B cell (primary cell): ENCODE measurements at regions not wholly inside any gene's neighbourhood (a gene's known extent, or its start where the extent isn't known, plus 50 kb on each side); places are given as distances from the start of the nearest gene placed in this dataset.

ENCODE experiments used
- ATAC-seq: fragments of 200-7000 bp; cut with Tn5 transposase; one replicate; pipeline ENCODE4 v1.10.0; 2021; ENCODE audit warnings: low read depth, mild to moderate bottlenecking, moderate number of reproducible peaks, moderate library complexity
- CTCF ChIA-PET: fragments of 350-600 bp; sonication (Branson Sonifier 250); formaldehyde crosslinking; loops from one replicate; lab custom pipeline; 2021; ENCODE audit warnings: antibody characterized with exemption, inconsistent platforms; lab: Charles Lee
- POLR2A ChIA-PET: fragments of 350-600 bp; sonication (Branson Sonifier 250); formaldehyde crosslinking; loops from one replicate; lab custom pipeline; 2021; ENCODE audit warnings: antibody characterized with exemption; lab: Charles Lee
- DNase-seq: peaks from one replicate; pipeline ENCODE4 v3.0.0; 2013
- H2AFZ ChIP-seq: 2 replicates; pipeline ENCODE4 v1.6.1; 2012; ENCODE audit warnings: mild to moderate bottlenecking, low read depth, low read length; ENCODE audit not compliant: insufficient read depth, poor library complexity, severe bottlenecking
- H3K27ac ChIP-seq, 2 donors: 1 replicate in 1 of 2; 2 replicates in 1 of 2; pipeline ENCODE4 v1.5.1; 2012 to 2013; ENCODE audit warnings: low read length in 2 of 2, mild to moderate bottlenecking in 2 of 2, moderate library complexity in 1 of 2
- H3K27me3 ChIP-seq, 4 experiments: fragments of 200-600 bp in 1 of 4; sonication (generic) in 1 of 4; replicated peaks in 1 of 4; 1 replicate in 2 of 4; 2 replicates in 2 of 4; pipeline versions ENCODE4 v1.6.1 to v1.7.0; 2013 to 2016; ENCODE audit warnings: low read length in 3 of 4, mild to moderate bottlenecking in 2 of 4, mixed read lengths in 1 of 4, moderate library complexity in 1 of 4; ENCODE audit not compliant: insufficient read depth in 4 of 4, control insufficient read depth in 3 of 4; ENCODE audit errors: control extremely low read depth in 1 of 4
- H3K36me3 ChIP-seq, 2 experiments: replicated peaks in 1 of 2; 1 replicate in 1 of 2; 2 replicates in 1 of 2; pipeline versions ENCODE4 v1.6.1 to v1.7.1; 2013; ENCODE audit warnings: low read length in 1 of 2; ENCODE audit not compliant: insufficient read depth in 2 of 2, control insufficient read depth in 1 of 2; ENCODE audit errors: control extremely low read depth in 1 of 2, extremely low read depth in 1 of 2
- H3K4me1 ChIP-seq, 2 donors: fragments of 200-600 bp in 1 of 2; sonication (generic) in 1 of 2; 1 replicate in 1 of 2; 2 replicates in 1 of 2; pipeline versions ENCODE4 v1.5.1 to v1.6.1; 2013 to 2017; ENCODE audit warnings: low read length in 2 of 2; ENCODE audit not compliant: control insufficient read depth in 2 of 2, insufficient read depth in 2 of 2
- H3K4me2 ChIP-seq: replicated peaks from 2 replicates; pipeline ENCODE3; 2012; ENCODE audit warnings: mild to moderate bottlenecking, low read depth, low read length; ENCODE audit not compliant: poor library complexity, severe bottlenecking
- H3K4me3 ChIP-seq, 5 experiments: fragments of 200-600 bp in 1 of 5; sonication (generic) in 1 of 5; 1 replicate in 3 of 5; 2 replicates in 2 of 5; pipeline versions ENCODE4 v1.5.1 to v1.7.0; 2011 to 2016; ENCODE audit warnings: low read length in 4 of 5, mild to moderate bottlenecking in 4 of 5, low read depth in 2 of 5, control low read depth in 1 of 5, moderate library complexity in 1 of 5; ENCODE audit not compliant: insufficient read depth in 1 of 5; ENCODE audit errors: control extremely low read depth in 1 of 5, extremely low read depth in 1 of 5
- H3K79me2 ChIP-seq: fragments of 200-600 bp; sonication (generic); one replicate; pipeline ENCODE4 v1.6.0; 2016; ENCODE audit warnings: low read length; ENCODE audit not compliant: control insufficient read depth, insufficient read depth
- H3K9ac ChIP-seq: fragments of 200-600 bp; sonication (generic); 2 replicates; pipeline ENCODE4 v1.6.1; 2017; ENCODE audit warnings: mild to moderate bottlenecking, low read length, moderate library complexity
- H3K9me3 ChIP-seq, 3 donors: one replicate each; pipeline versions ENCODE4 v1.6.1 to v1.7.1; 2013; ENCODE audit warnings: low read length in 2 of 3; ENCODE audit not compliant: control insufficient read depth in 2 of 3, insufficient read depth in 1 of 3; ENCODE audit errors: control extremely low read depth in 1 of 3
- H4K20me1 ChIP-seq: 2 replicates; pipeline ENCODE4 v1.6.0; 2012; ENCODE audit warnings: mild to moderate bottlenecking, low read length; ENCODE audit not compliant: insufficient read depth, control insufficient read depth, poor library complexity, severe bottlenecking
- H3K27ac Mint-ChIP-seq: one replicate; pipeline ENCODE4 v1.8.0; 2021; ENCODE audit warnings: mixed read lengths
- H3K27me3 Mint-ChIP-seq: one replicate; pipeline ENCODE4 v1.8.0; 2021; ENCODE audit warnings: mixed read lengths
- H3K4me1 Mint-ChIP-seq: one replicate; pipeline ENCODE4 v1.8.0; 2021; ENCODE audit warnings: mixed read lengths
- H3K4me3 Mint-ChIP-seq: one replicate; pipeline ENCODE4 v1.8.0; 2021; ENCODE audit warnings: mixed read lengths
- H3K9me3 Mint-ChIP-seq: one replicate; pipeline ENCODE4 v1.8.0; 2022; ENCODE audit warnings: mixed read lengths; ENCODE audit not compliant: insufficient read depth
- EZH2 ChIP-seq: IDR thresholded peaks from 2 replicates; pipeline ENCODE4 v1.6.1; 2012; ENCODE audit warnings: borderline replicate concordance, low read depth, mild to moderate bottlenecking, moderate library complexity, low read length; ENCODE audit not compliant: insufficient read depth, poor library complexity, severe bottlenecking
- WGBS: methylation state at CpG from one replicate; pipeline ENCODE4 v1.1.5; 2013; ENCODE audit warnings: missing lambda C conversion rate; ENCODE audit not compliant: insufficient coverage; 5-methylcytosine and 5-hydroxymethylcytosine counted together
- intact Hi-C: fragments of 100-400 bp; cut with micrococcal nuclease; formaldehyde crosslinking; loops from one replicate; pipeline ENCODE4 v1.10.0; 2022
- TF ChIP-seq, protein P1 (sequence below): fragments of 200-600 bp; IDR thresholded peaks from one replicate; pipeline ENCODE4 v1.8.0; 2022; ENCODE audit warnings: antibody characterized with exemption, mild to moderate bottlenecking

DNA sequence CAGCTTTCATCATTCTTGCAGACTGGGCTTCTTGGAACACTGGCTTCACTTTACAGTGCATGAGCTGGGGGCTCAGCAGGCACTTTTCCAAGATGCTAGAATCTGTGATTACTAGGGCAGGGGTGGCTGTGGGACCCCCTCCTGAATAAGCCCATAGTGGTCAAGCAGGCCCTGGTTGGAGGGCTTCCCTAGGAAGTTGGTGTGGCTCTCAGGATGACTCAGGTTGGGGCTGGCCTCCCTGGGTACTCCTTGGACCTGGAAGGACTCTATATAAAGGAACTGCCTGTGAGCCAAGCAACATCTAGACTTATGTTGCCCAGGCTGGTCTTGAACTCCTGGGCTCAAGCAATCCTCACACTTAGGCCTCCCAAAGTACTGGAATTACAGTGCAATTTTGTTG, 88.3 kb upstream of the HELT start:
- H3K4me1 Mint-ChIP-seq, result no peaks in the 10 kb centered on the region
- CTCF ChIA-PET, result no interaction called here
- H3K4me2 ChIP-seq, result no peak overlapping the region

DNA sequence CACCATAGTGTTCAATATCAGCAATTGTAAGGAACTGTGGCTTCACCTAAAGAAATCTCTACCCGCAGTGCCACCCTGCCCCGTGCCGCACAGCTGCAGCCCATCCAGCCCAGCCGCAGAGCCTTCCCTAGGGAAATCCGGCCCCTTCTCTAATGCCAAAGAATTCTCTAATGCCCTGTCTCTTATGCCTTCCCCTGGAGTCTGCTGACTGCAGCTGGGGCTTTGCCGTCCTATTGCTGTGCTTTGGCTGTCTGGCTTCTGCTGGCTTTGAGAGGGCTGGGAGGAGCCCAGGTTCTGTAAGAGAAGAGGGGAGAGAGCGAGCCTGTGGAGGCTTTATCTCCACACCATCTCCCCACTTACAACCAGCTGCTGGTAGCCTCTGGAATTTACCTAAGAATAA, 85.9 kb upstream of the HELT start:
- DNase-seq (no peak), ATAC-seq (no peak)
- intact Hi-C loops, result no loop called here
- H4K20me1 ChIP-seq, result no peaks in the 10 kb centered on the region
- H3K27ac ChIP-seq, result no peak overlapping the region
- H3K4me2 ChIP-seq, result no peak overlapping the region
- Mint-ChIP-seq H3K4me1 (no peaks in the 10 kb centered on the region), H3K9me3 (peaks cover 8% of the 10 kb centered on the region), H3K27ac (no peak overlapping the region), H3K27me3 (peaks cover 13% of the 10 kb centered on the region), H3K4me3 (no peak overlapping the region)
- 80% methylated on average over 5 of the region's 7 CpGs for WGBS
- no peaks in the 10 kb centered on the region for H3K4me1 ChIP-seq
- H3K9ac ChIP-seq, result no peak overlapping the region
- no peak overlapping the region for H3K4me3 ChIP-seq
- TF ChIP-seq, protein P1, sequence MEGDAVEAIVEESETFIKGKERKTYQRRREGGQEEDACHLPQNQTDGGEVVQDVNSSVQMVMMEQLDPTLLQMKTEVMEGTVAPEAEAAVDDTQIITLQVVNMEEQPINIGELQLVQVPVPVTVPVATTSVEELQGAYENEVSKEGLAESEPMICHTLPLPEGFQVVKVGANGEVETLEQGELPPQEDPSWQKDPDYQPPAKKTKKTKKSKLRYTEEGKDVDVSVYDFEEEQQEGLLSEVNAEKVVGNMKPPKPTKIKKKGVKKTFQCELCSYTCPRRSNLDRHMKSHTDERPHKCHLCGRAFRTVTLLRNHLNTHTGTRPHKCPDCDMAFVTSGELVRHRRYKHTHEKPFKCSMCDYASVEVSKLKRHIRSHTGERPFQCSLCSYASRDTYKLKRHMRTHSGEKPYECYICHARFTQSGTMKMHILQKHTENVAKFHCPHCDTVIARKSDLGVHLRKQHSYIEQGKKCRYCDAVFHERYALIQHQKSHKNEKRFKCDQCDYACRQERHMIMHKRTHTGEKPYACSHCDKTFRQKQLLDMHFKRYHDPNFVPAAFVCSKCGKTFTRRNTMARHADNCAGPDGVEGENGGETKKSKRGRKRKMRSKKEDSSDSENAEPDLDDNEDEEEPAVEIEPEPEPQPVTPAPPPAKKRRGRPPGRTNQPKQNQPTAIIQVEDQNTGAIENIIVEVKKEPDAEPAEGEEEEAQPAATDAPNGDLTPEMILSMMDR, result no peak
- TF ChIP-seq EZH2, result no peak
- peaks cover 0 to 6% (median 0%) of the 10 kb centered on the region in 4 experiments for H3K27me3 ChIP-seq
- POLR2A ChIA-PET, result no interaction called here
- no peak overlapping the region for H2AFZ ChIP-seq
- peaks cover 0 to 4% (median 3%) of the 10 kb centered on the region in 3 donors for H3K9me3 ChIP-seq
- CTCF ChIA-PET, result no interaction called here
- no peaks in the 10 kb centered on the region for H3K79me2 ChIP-seq
- no peaks in the 10 kb centered on the region for H3K36me3 ChIP-seq

More for the DNA sequence above, 88.3 kb upstream of the HELT start:
- intact Hi-C loops, result no loop called here
- Histone ChIP-seq H3K4me1 (no peaks in the 10 kb centered on the region), H2AFZ (no peak overlapping the region), H3K4me3 (no peak overlapping the region), H3K36me3 (no peaks in the 10 kb centered on the region), H3K9me3 (peaks cover 0 to 4% (median 3%) of the 10 kb centered on the region in 3 donors), H3K79me2 (no peaks in the 10 kb centered on the region), H3K27me3 (no peaks in the 10 kb centered on the region), H3K27ac (no peak overlapping the region), H4K20me1 (no peaks in the 10 kb centered on the region), H3K9ac (no peak overlapping the region)
- Mint-ChIP-seq H3K9me3 (peaks cover 10% of the 10 kb centered on the region), H3K27ac (no peak overlapping the region), H3K4me3 (no peak overlapping the region), H3K27me3 (peaks cover 7% of the 10 kb centered on the region)
- POLR2A ChIA-PET, result no interaction called here
- no peak for DNase-seq
- TF ChIP-seq EZH2, result no peak
- TF ChIP-seq, protein P1, result no peak
- ATAC-seq, result no peak
